ENCODE measurements at regions not wholly inside any gene's neighbourhood (a gene's known extent, or its start where the extent isn't known, plus 50 kb on each side); places are given as distances from the start of the nearest gene placed in this dataset.

GRCh38 chr1:208634346-208635140 lies 390.4 kb upstream of the PLXNA2 start:
- TF ChIP-seq POLR2AphosphoS5 (IDR thresholded peaks at IDR 0.05; ENCODE audit: low read depth, low read length), result no peak
- no peak for TF ChIP-seq SIN3A (IDR thresholded peaks at IDR 0.05; ENCODE audit: borderline replicate concordance, insufficient read depth, low read length)

- TF ChIP-seq REST (IDR thresholded peaks at IDR 0.05; ENCODE audit: insufficient read depth in 1 of 2, low read depth in 2 of 2, low read length in 2 of 2) (no peak), TAF1 (IDR thresholded peaks at IDR 0.05; ENCODE audit: borderline replicate concordance, insufficient read depth, low read length) (no peak), POLR2AphosphoS5 (IDR thresholded peaks at IDR 0.05; ENCODE audit: low read depth, low read length) (no peak), SIN3A (IDR thresholded peaks at IDR 0.05; ENCODE audit: borderline replicate concordance, insufficient read depth, low read length) (no peak), FOXP2 (optimal IDR thresholded peaks at IDR 0.05; ENCODE audit: borderline replicate concordance, extremely low read depth, extremely low read length, insufficient read depth) (no peak)
Observed at GRCh38 chr1:208637181-208637580, 393.0 kb upstream of the PLXNA2 start.

GRCh38 chr1:208639382-208639781 lies 395.2 kb upstream of the PLXNA2 start:
- TF ChIP-seq SIN3A (IDR thresholded peaks at IDR 0.05; ENCODE audit: borderline replicate concordance, insufficient read depth, low read length), result no peak
- TF ChIP-seq FOXP2 (optimal IDR thresholded peaks at IDR 0.05; ENCODE audit: borderline replicate concordance, extremely low read depth, extremely low read length, insufficient read depth), result no peak
- TF ChIP-seq REST (IDR thresholded peaks at IDR 0.05; ENCODE audit: insufficient read depth in 1 of 2, low read depth in 2 of 2, low read length in 2 of 2), result no peak
- TF ChIP-seq TAF1 (IDR thresholded peaks at IDR 0.05; ENCODE audit: borderline replicate concordance, insufficient read depth, low read length), result no peak
- no peak for TF ChIP-seq POLR2AphosphoS5 (IDR thresholded peaks at IDR 0.05; ENCODE audit: low read depth, low read length)

- no peak for TF ChIP-seq POLR2AphosphoS5 (IDR thresholded peaks at IDR 0.05; ENCODE audit: low read depth, low read length)
- TF ChIP-seq SIN3A (IDR thresholded peaks at IDR 0.05; ENCODE audit: borderline replicate concordance, insufficient read depth, low read length), result no peak
- TF ChIP-seq FOXP2 (optimal IDR thresholded peaks at IDR 0.05; ENCODE audit: borderline replicate concordance, extremely low read depth, extremely low read length, insufficient read depth), result no peak
- no peak for TF ChIP-seq TAF1 (IDR thresholded peaks at IDR 0.05; ENCODE audit: borderline replicate concordance, insufficient read depth, low read length)
- no peak for TF ChIP-seq REST (IDR thresholded peaks at IDR 0.05; ENCODE audit: insufficient read depth in 1 of 2, low read depth in 2 of 2, low read length in 2 of 2)
Observed at GRCh38 chr1:208640295-208640694, 396.1 kb upstream of the PLXNA2 start.

GRCh38 chr1:208641579-208642280 lies 397.5 kb upstream of the PLXNA2 start:
- no peak for TF ChIP-seq REST (IDR thresholded peaks at IDR 0.05; ENCODE audit: insufficient read depth in 1 of 2, low read depth in 2 of 2, low read length in 2 of 2)
- no peak for TF ChIP-seq POLR2AphosphoS5 (IDR thresholded peaks at IDR 0.05; ENCODE audit: low read depth, low read length)
- TF ChIP-seq FOXP2 (optimal IDR thresholded peaks at IDR 0.05; ENCODE audit: borderline replicate concordance, extremely low read depth, extremely low read length, insufficient read depth), result no peak
- no peak for TF ChIP-seq SIN3A (IDR thresholded peaks at IDR 0.05; ENCODE audit: borderline replicate concordance, insufficient read depth, low read length)

Data from PFSK-1 (cell line).